OCI-LY7 (cell line): ENCODE measurements at regions not wholly inside any gene's neighbourhood (a gene's known extent, or its start where the extent isn't known, plus 50 kb on each side); places are given as distances from the start of the nearest gene placed in this dataset.

Source experiments
- BruUV-seq: library from RNA; stranded (reverse); fragments of 400-500 nt; replicated peaks from 2 replicates; lab custom pipeline; 2021; lab: Mats Ljungman, UMichigan
- CTCF ChIA-PET: fragments of 300-600 bp; sonication (Branson Sonifier 250); formaldehyde crosslinking; loops from one replicate; lab custom pipeline; 2022; ENCODE audit warnings: antibody characterized with exemption; ENCODE audit not compliant: unreplicated experiment; lab: Charles Lee
- POLR2A ChIA-PET: fragments of 300-600 bp; sonication (Branson Sonifier 250); formaldehyde crosslinking; loops from one replicate; lab custom pipeline; 2022; ENCODE audit warnings: antibody characterized with exemption; lab: Charles Lee
- DNase-seq: peaks from one replicate; pipeline ENCODE4 v3.0.0-alpha.2; 2015; ENCODE audit warnings: low spot score
- H2AFZ ChIP-seq: fragments of 200-600 bp; sonication (generic), shearing (Covaris generic); 2 replicates; pipeline ENCODE4 v1.6.1; 2014; ENCODE audit warnings: mild to moderate bottlenecking, antibody characterized with exemption, low read length, moderate library complexity
- H3K27ac ChIP-seq: fragments of 200-600 bp; sonication (generic); 2 replicates; pipeline ENCODE4 v1.5.1; 2014; ENCODE audit warnings: mixed run types, low read depth, mild to moderate bottlenecking, moderate library complexity, low read length, inconsistent platforms; ENCODE audit not compliant: poor library complexity, severe bottlenecking
- H3K36me3 ChIP-seq: fragments of 200-600 bp; sonication (generic); 2 replicates; pipeline ENCODE4 v1.6.1; 2014; ENCODE audit warnings: mild to moderate bottlenecking, antibody characterized with exemption, low read length, moderate library complexity, mixed read lengths; ENCODE audit not compliant: insufficient read depth
- H3K4me1 ChIP-seq: fragments of 200-600 bp; sonication (generic); 2 replicates; pipeline ENCODE4 v1.5.1; 2014; ENCODE audit warnings: mild to moderate bottlenecking, low read length; ENCODE audit not compliant: insufficient read depth, poor library complexity, severe bottlenecking
- H3K4me2 ChIP-seq: fragments of 200-600 bp; sonication (generic); 2 replicates; pipeline ENCODE4 v1.6.1; 2014; ENCODE audit warnings: mild to moderate bottlenecking, low read length
- H3K4me3 ChIP-seq: fragments of 200-600 bp; sonication (generic); 2 replicates; pipeline ENCODE4 v1.5.1; 2014; ENCODE audit warnings: mild to moderate bottlenecking, low read depth, low read length; ENCODE audit not compliant: poor library complexity, severe bottlenecking
- H3K79me2 ChIP-seq: fragments of 200-600 bp; sonication (generic); 2 replicates; pipeline ENCODE4 v1.6.1; 2016; ENCODE audit warnings: low read depth, mild to moderate bottlenecking, low read length, moderate library complexity, mixed read lengths; ENCODE audit not compliant: insufficient read depth
- H3K9me2 ChIP-seq: fragments of 200-600 bp; sonication (generic); 2 replicates; pipeline ENCODE4 v1.6.1; 2016; ENCODE audit warnings: mild to moderate bottlenecking, low read length, mixed read lengths; ENCODE audit not compliant: insufficient read depth
- H3K9me3 ChIP-seq: fragments of 200-600 bp; sonication (generic); 2 replicates; pipeline ENCODE4 v1.6.1; 2014; ENCODE audit warnings: mild to moderate bottlenecking, mixed run types, low read length, mixed read lengths
- H4K20me1 ChIP-seq: fragments of 200-600 bp; sonication (generic); 2 replicates; pipeline ENCODE4 v1.6.1; 2014; ENCODE audit warnings: mild to moderate bottlenecking, antibody characterized with exemption, low read length, moderate library complexity, mixed read lengths; ENCODE audit not compliant: insufficient read depth
- EZH2phosphoT487 ChIP-seq: fragments of 200-600 bp; sonication (generic); IDR thresholded peaks from 2 replicates; pipeline ENCODE4 v1.6.1; 2018; ENCODE audit warnings: low read depth, borderline replicate concordance, mild to moderate bottlenecking, mixed run types, antibody characterized with exemption, low read length, moderate library complexity, mixed read lengths
- intact Hi-C: fragments of 100-400 bp; cut with micrococcal nuclease; formaldehyde crosslinking; loops from one replicate; pipeline ENCODE4 v1.10.0; 2022; ENCODE audit not compliant: unreplicated experiment
- TF ChIP-seq, protein P1 (sequence below): fragments of 200-600 bp; sonication (generic); conservative IDR thresholded peaks from 2 replicates; pipeline ENCODE4 v1.5.1; 2014; ENCODE audit warnings: mild to moderate bottlenecking, antibody characterized with exemption, low read length, moderate library complexity, mixed read lengths

DNA sequence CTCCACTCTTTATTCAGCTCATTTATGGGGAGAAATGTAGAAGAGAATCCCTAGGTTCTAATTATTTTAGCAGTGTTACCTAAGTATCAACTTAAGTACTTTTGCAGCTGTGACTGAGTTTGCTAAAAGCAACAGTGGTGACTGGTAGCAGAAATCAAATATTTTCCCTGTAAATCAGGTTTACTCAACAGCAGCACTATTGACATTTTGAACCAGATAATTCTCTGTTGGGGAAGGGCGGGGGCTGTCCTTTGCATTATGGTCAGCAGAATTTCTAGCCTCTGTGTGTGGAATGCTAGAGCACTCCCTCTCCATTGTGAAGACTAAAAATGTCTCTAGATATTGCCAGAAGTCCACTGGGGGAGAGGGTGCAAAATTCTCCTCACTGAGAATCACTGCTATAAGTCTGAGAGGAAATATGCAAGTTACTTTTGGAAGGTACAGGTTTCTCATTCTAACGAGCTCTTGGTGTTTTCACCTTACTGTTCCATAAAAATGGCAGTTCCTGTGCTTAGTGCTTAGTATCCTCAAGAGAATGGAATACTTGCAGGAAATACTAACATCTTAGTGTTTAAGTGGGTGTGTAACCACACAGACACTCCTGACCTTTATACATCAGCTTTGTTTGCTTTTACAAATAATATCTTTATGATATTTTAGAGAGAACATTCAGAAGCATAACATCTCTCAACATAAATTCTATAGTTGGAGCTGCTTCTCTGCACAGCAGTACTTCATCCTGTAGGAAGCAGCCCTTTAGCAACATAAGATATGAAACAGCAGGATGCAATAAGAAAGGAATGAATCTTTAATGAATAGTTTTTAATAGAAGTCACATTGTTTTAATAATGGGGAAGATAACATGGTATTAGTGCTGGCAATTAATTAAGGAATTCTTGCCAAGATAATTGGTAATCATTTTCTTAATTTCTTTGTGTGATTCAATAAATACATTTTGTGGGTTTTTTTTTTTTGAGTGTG is 246.5 kb upstream of the GOLIM4 start:
- Histone ChIP-seq H3K36me3 (no peaks in the 10 kb centered on the region), H3K4me1 (no peaks in the 10 kb centered on the region), H3K9me2 (no peaks in the 10 kb centered on the region), H3K27ac (no peak overlapping the region), H3K9me3 (no peaks in the 10 kb centered on the region), H3K4me2 (no peak overlapping the region), H2AFZ (no peak overlapping the region), H4K20me1 (no peaks in the 10 kb centered on the region), H3K79me2 (no peaks in the 10 kb centered on the region), H3K4me3 (no peak overlapping the region)
- no peak for TF ChIP-seq EZH2phosphoT487
- TF ChIP-seq, protein P1, sequence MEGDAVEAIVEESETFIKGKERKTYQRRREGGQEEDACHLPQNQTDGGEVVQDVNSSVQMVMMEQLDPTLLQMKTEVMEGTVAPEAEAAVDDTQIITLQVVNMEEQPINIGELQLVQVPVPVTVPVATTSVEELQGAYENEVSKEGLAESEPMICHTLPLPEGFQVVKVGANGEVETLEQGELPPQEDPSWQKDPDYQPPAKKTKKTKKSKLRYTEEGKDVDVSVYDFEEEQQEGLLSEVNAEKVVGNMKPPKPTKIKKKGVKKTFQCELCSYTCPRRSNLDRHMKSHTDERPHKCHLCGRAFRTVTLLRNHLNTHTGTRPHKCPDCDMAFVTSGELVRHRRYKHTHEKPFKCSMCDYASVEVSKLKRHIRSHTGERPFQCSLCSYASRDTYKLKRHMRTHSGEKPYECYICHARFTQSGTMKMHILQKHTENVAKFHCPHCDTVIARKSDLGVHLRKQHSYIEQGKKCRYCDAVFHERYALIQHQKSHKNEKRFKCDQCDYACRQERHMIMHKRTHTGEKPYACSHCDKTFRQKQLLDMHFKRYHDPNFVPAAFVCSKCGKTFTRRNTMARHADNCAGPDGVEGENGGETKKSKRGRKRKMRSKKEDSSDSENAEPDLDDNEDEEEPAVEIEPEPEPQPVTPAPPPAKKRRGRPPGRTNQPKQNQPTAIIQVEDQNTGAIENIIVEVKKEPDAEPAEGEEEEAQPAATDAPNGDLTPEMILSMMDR: no peak
- intact Hi-C loops: no loop called here
- ChIA-PET CTCF (no interaction called here), POLR2A (interaction anchor here (0.9 to 1.4 kb wide), 3 partner anchors 11 to 66 kb away, joined by 3 to 6 read pairs (median 4); no protein-coding TSS in a partner anchor)
- BruUV-seq: no TSS peak
- no peak for DNase-seq

DNA sequence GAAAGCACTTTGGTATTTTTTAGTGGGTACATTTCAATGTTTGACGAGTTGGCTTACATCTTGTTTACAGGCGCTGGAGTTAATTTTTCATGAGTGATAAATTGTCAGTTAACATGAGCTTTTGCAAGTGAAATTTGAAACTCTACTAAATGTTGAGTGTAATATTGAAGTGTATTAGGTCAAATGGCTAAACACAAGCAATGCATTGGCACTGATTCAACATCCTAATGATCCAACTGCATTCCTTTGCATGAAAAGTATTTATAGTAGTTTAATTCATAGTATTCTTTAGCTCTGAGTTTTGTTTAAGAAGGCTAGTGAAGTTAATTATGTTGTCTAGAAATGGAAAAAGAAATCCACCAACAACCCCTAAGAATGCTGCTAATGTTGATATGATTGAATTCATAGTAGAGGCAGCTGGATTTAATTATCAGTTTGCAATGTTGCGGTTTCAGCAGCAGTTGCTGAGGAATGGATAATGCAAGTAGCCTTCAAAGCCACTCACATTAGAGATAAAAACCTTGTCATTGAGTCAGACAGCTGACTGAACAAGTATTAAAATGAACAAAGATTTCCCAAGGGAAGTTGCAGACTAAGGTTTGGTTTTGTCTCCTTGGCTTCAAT is 245.6 kb upstream of the GOLIM4 start:
- DNase-seq: no peak
- Histone ChIP-seq H4K20me1 (no peaks in the 10 kb centered on the region), H3K27ac (no peak overlapping the region), H3K79me2 (no peaks in the 10 kb centered on the region), H3K4me3 (no peak overlapping the region), H3K9me2 (no peaks in the 10 kb centered on the region), H3K4me2 (no peak overlapping the region), H3K36me3 (no peaks in the 10 kb centered on the region), H3K4me1 (no peaks in the 10 kb centered on the region), H3K9me3 (no peaks in the 10 kb centered on the region), H2AFZ (no peak overlapping the region)
- TF ChIP-seq EZH2phosphoT487: no peak
- TF ChIP-seq, protein P1: no peak
- ChIA-PET POLR2A (interaction anchor here (0.6 to 1.4 kb wide), 4 partner anchors 8 to 311 kb away, joined by 3 to 6 read pairs (median 3); no protein-coding TSS in a partner anchor), CTCF (no interaction called here)
- no TSS peak for BruUV-seq
- intact Hi-C loops: no loop called here
